Neural crest cell (in vitro differentiated cells): ENCODE measurements at regions not wholly inside any gene's neighbourhood (a gene's known extent, or its start where the extent isn't known, plus 50 kb on each side); places are given as distances from the start of the nearest gene placed in this dataset.

Source experiments
- DNase-seq: peaks from one replicate; pipeline ENCODE4 v3.0.0; 2021; ENCODE audit warnings: low read depth, mixed read lengths, low spot score
- H3K27ac Mint-ChIP-seq: one replicate; pipeline ENCODE4 v1.8.0; 2021; ENCODE audit warnings: mild to moderate bottlenecking, mixed read lengths; ENCODE audit not compliant: unreplicated experiment
- H3K27me3 Mint-ChIP-seq: 2 replicates; pipeline ENCODE4 v1.8.0; 2021; ENCODE audit warnings: low read depth, mild to moderate bottlenecking, mixed read lengths
- H3K36me3 Mint-ChIP-seq: 2 replicates; pipeline ENCODE4 v1.8.0; 2021; ENCODE audit warnings: low read depth, mild to moderate bottlenecking, mixed read lengths
- H3K4me1 Mint-ChIP-seq: 2 replicates; pipeline ENCODE4 v1.8.0; 2021; ENCODE audit warnings: mixed read lengths
- H3K4me3 Mint-ChIP-seq: one replicate; pipeline ENCODE4 v1.8.0; 2021; ENCODE audit warnings: mild to moderate bottlenecking, mixed read lengths
- H3K9me3 Mint-ChIP-seq: 2 replicates; pipeline ENCODE4 v1.8.0; 2021; ENCODE audit warnings: mixed read lengths
- CTCF ChIP-seq: fragments of 200-600 bp; sonication (generic); conservative IDR thresholded peaks from 2 replicates; pipeline ENCODE4 v1.5.0; 2021; ENCODE audit warnings: antibody characterized with exemption, mild to moderate bottlenecking

- no peak overlapping the region for H3K4me3 Mint-ChIP-seq
- no peaks in the 10 kb centered on the region for H3K4me1 Mint-ChIP-seq
- no peaks in the 10 kb centered on the region for H3K36me3 Mint-ChIP-seq
- H3K9me3 Mint-ChIP-seq = no peaks in the 10 kb centered on the region
- TF ChIP-seq CTCF = no peak
- no peak for DNase-seq
- H3K27ac Mint-ChIP-seq = no peak overlapping the region
- no peaks in the 10 kb centered on the region for H3K27me3 Mint-ChIP-seq
These were observed 277.2 kb upstream of the ADRA1B start for GRCh38 chr5:159638954-159639559.

DNA sequence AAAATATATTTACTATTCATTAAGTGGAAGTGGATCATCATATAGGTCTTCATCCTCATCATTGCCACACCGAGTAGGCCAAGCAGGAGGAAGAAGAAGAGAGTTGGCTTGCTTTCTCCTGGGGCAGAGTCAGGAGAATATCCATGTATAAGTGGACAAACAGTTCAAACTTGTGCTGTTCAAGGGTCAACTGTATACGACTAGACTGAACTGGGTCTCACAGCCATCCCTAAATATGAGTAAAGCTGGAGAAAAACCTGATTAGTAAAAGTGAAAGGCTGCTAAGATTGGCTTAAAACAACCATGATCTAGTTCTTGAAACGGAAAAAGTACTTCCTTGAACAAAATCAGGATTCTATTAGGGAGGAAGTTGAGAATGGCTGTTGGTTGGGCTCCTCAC is 276.7 kb upstream of the ADRA1B start:
- no peak for DNase-seq
- Mint-ChIP-seq H3K27ac (no peak overlapping the region), H3K36me3 (no peaks in the 10 kb centered on the region), H3K27me3 (no peaks in the 10 kb centered on the region), H3K9me3 (no peaks in the 10 kb centered on the region), H3K4me3 (no peak overlapping the region), H3K4me1 (no peaks in the 10 kb centered on the region)
- no peak for TF ChIP-seq CTCF

DNA sequence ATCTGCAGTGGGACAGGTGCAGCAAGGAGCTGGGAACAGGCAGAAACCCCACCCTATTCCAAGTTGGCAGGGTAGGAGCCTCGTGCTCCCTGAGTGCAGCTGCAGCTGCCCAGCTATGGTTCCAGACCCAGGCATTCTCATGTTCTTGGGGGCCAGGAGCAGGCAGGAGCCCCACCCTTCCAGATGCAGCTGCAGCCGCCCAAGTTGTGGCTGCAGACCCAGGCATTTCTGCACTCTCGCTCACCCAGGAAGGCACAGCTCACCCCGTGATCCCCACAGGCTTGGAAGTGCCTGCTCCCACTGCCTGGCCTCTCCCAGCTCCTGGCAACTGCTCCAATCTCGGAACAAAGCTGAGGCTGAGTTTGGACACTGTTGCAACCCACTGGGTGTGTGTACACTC is 275.8 kb upstream of the ADRA1B start:
- no peak overlapping the region for H3K27ac Mint-ChIP-seq
- no peaks in the 10 kb centered on the region for H3K4me1 Mint-ChIP-seq
- no peaks in the 10 kb centered on the region for H3K27me3 Mint-ChIP-seq
- no peaks in the 10 kb centered on the region for H3K36me3 Mint-ChIP-seq
- TF ChIP-seq CTCF = no peak
- H3K9me3 Mint-ChIP-seq = no peaks in the 10 kb centered on the region
- DNase-seq = no peak
- no peak overlapping the region for H3K4me3 Mint-ChIP-seq

DNA sequence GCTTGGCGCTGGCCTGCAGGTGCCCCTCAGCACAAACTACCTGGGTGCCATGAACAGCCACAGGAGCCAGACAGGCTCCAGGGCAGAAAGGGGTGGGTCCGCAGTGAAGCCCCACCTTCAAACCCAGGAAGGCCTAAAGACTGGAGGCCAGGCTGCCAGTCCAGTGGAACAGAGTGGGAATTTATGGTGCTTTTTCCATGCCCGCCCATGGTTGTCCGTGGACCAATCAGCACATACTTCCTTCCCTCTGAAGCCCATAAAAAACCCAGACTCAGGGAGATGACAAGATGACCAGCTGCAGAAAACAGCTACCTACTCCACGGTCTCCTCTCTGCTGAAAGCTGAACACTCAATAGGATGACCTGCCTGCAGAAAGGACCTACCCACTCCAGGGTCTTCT is 275.4 kb upstream of the ADRA1B start:
- Mint-ChIP-seq H3K4me1 (no peaks in the 10 kb centered on the region), H3K9me3 (no peaks in the 10 kb centered on the region), H3K4me3 (no peak overlapping the region), H3K36me3 (no peaks in the 10 kb centered on the region), H3K27me3 (no peaks in the 10 kb centered on the region), H3K27ac (no peak overlapping the region)
- no peak for TF ChIP-seq CTCF
- no peak for DNase-seq

GRCh38 chr5:159641371-159642039 is 274.8 kb upstream of the ADRA1B start:
- no peak overlapping the region for H3K27ac Mint-ChIP-seq
- H3K4me1 Mint-ChIP-seq = no peaks in the 10 kb centered on the region
- H3K27me3 Mint-ChIP-seq = no peaks in the 10 kb centered on the region
- no peak for TF ChIP-seq CTCF
- no peaks in the 10 kb centered on the region for H3K9me3 Mint-ChIP-seq
- no peak overlapping the region for H3K4me3 Mint-ChIP-seq
- no peaks in the 10 kb centered on the region for H3K36me3 Mint-ChIP-seq
- DNase-seq = no peak
